K562 (cell line): ENCODE measurements at regions not wholly inside any gene's neighbourhood (a gene's known extent, or its start where the extent isn't known, plus 50 kb on each side); places are given as distances from the start of the nearest gene placed in this dataset.

ENCODE experiments used
- ATAC-seq: fragments of 200-7000 bp; cut with Tn5 transposase; 3 replicates; pipeline ENCODE4 v1.9.1; 2020; ENCODE audit warnings: moderate library complexity
- BruUV-seq: library from RNA; stranded (reverse); fragments of 400-500 nt; replicated peaks from 2 replicates; lab custom pipeline; 2021; lab: Mats Ljungman, UMichigan
- CTCF ChIA-PET: fragments of 300-600 bp; formaldehyde crosslinking; extraction: SDS; loops from one replicate; lab custom pipeline; 2021; ENCODE audit warnings: low intra/inter-chr PET ratio; lab: Yijun Ruan, JAX
- POLR2A ChIA-PET: fragments of 300-600, 350-650 bp; sonication (Branson Sonifier 250); formaldehyde crosslinking; extraction: SDS; loops from one replicate; lab custom pipeline; 2021; ENCODE audit warnings: antibody characterized with exemption, inconsistent platforms; lab: Yijun Ruan, JAX
- DNase-seq, 4 experiments: peaks; one replicate each; pipeline versions ENCODE4 v3.0.0 to v3.0.0-alpha.2; 2011 to 2018; ENCODE audit warnings: low spot score in 3 of 4, mixed read lengths in 3 of 4; ENCODE audit errors: extremely low read depth in 1 of 4
- FAIRE-seq: peaks from 2 replicates; lab custom pipeline; 2011; peaks lifted over from hg19 to GRCh38; lab: Jason Lieb, UNC
- H2AFZ ChIP-seq: 2 replicates; pipeline ENCODE4 v1.6.0; 2011; ENCODE audit warnings: low read depth, low read length, control low read depth, inconsistent platforms
- H3K27ac ChIP-seq: fragments of 200-600 bp; 3 replicates; pipeline ENCODE4 v1.8.0; 2011; ENCODE audit warnings: low read depth, mild to moderate bottlenecking, control low read depth, inconsistent platforms, low read length, moderate library complexity, mixed read lengths; ENCODE audit errors: extremely low read depth
- H3K27me3 ChIP-seq, 2 experiments: fragments of 300-600 bp in 1 of 2; 2 replicates in 1 of 2; 3 replicates in 1 of 2; pipeline versions ENCODE4 v1.6.0 to v1.8.0; 2011; ENCODE audit warnings: inconsistent platforms in 2 of 2, low read length in 2 of 2, mild to moderate bottlenecking in 1 of 2, mixed read lengths in 1 of 2, moderate library complexity in 1 of 2; ENCODE audit not compliant: control insufficient read depth in 2 of 2, insufficient read depth in 2 of 2
- H3K36me3 ChIP-seq: fragments of 300-600 bp; 3 replicates; pipeline ENCODE4 v1.8.0; 2011; ENCODE audit warnings: mild to moderate bottlenecking, low read length, inconsistent platforms; ENCODE audit not compliant: control insufficient read depth, insufficient read depth
- H3K4me1 ChIP-seq, 2 experiments: fragments of 200-600 bp in 1 of 2; replicated peaks in 1 of 2; 2 replicates in 1 of 2; 3 replicates in 1 of 2; pipeline versions ENCODE4 v1.5.1 to v1.8.0; 2011; ENCODE audit warnings: inconsistent platforms in 2 of 2, low read length in 2 of 2, mild to moderate bottlenecking in 1 of 2, mixed read lengths in 1 of 2, moderate library complexity in 1 of 2; ENCODE audit not compliant: control insufficient read depth in 2 of 2, insufficient read depth in 2 of 2
- H3K4me2 ChIP-seq: 2 replicates; pipeline ENCODE4 v1.6.1; 2011; ENCODE audit warnings: low read length, control low read depth, inconsistent platforms, mixed read lengths; ENCODE audit not compliant: insufficient read depth
- H3K4me3 ChIP-seq: fragments of 200-600 bp; sonication (generic), shearing (Covaris generic); 2 replicates; pipeline ENCODE4 v1.5.1; 2016; ENCODE audit warnings: control low read depth, inconsistent platforms
- H3K79me2 ChIP-seq: fragments of 200-600 bp; 3 replicates; pipeline ENCODE4 v1.8.0; 2011; ENCODE audit warnings: low read length, inconsistent platforms; ENCODE audit not compliant: control insufficient read depth, insufficient read depth
- H3K9ac ChIP-seq, 2 experiments: 2 replicates each; pipeline versions ENCODE4 v1.6.0 to v1.6.1; 2011; ENCODE audit warnings: low read depth in 2 of 2, low read length in 2 of 2, control low read depth in 1 of 2, inconsistent platforms in 1 of 2, mild to moderate bottlenecking in 1 of 2, mixed read lengths in 1 of 2; ENCODE audit not compliant: insufficient read depth in 1 of 2
- H3K9me1 ChIP-seq: one replicate; pipeline ENCODE4 v1.6.0; 2011; ENCODE audit warnings: inconsistent platforms, mild to moderate bottlenecking, low read length, moderate library complexity; ENCODE audit not compliant: control insufficient read depth, insufficient read depth
- H3K9me3 ChIP-seq: replicated peaks from 2 replicates; pipeline ENCODE4 v1.5.1; 2011; ENCODE audit warnings: low read depth, low read length, inconsistent platforms; ENCODE audit not compliant: control insufficient read depth, insufficient read depth
- H4K20me1 ChIP-seq: replicated peaks from 2 replicates; pipeline ENCODE4 v1.6.1; 2011; ENCODE audit warnings: low read length, inconsistent platforms, mixed read lengths; ENCODE audit not compliant: control insufficient read depth, insufficient read depth
- AFF1 ChIP-seq, 2 experiments: fragments of 450-650 bp; IDR thresholded peaks; 2 replicates each; pipeline ENCODE4 v1.6.1; 2018; ENCODE audit warnings: mild to moderate bottlenecking in 2 of 2, low read depth in 1 of 2; ENCODE audit not compliant: partially characterized antibody in 2 of 2
- BRF1 ChIP-seq: IDR thresholded peaks from 3 replicates; pipeline ENCODE4 v1.6.1; 2011; ENCODE audit warnings: borderline replicate concordance, mild to moderate bottlenecking; ENCODE audit not compliant: insufficient read length; ENCODE audit errors: extremely low read depth
- CBX1 ChIP-seq: sonication (generic); IDR thresholded peaks from 2 replicates; pipeline ENCODE4 v1.6.1; 2016; ENCODE audit warnings: antibody characterized with exemption, low read depth, mild to moderate bottlenecking
- CBX5 ChIP-seq: IDR thresholded peaks from 2 replicates; pipeline ENCODE4 v1.6.1; 2014; ENCODE audit warnings: low read depth, borderline replicate concordance
- E2F4 ChIP-seq: sonication (generic); formaldehyde crosslinking; IDR thresholded peaks from 2 replicates; pipeline ENCODE4 v1.8.0; 2022; ENCODE audit warnings: mild to moderate bottlenecking, low read depth, missing genetic modification reagents
- GATA2 ChIP-seq: sonication (generic); formaldehyde crosslinking; IDR thresholded peaks from 2 replicates; pipeline ENCODE4 v1.4.0; 2020; ENCODE audit warnings: mild to moderate bottlenecking, missing genetic modification reagents
- MYC ChIP-seq, 2 experiments: fragments of 250-450 bp in 1 of 2; sonication (Bioruptor Pico) in 1 of 2; IDR thresholded peaks; 2 replicates each; pipeline versions ENCODE4 v1.5.1 to v1.6.1; 2012 to 2021; ENCODE audit warnings: low read depth in 2 of 2, borderline replicate concordance in 1 of 2, improper control_type of control experiment in 1 of 2, low read length in 1 of 2, mild to moderate bottlenecking in 1 of 2, moderate library complexity in 1 of 2
- RNF219 ChIP-seq: fragments of 250-450 bp; sonication (Bioruptor Pico); IDR thresholded peaks from 2 replicates; pipeline ENCODE4 v1.5.0; 2022; ENCODE audit warnings: mild to moderate bottlenecking
- SMARCB1 ChIP-seq: IDR thresholded peaks from 2 replicates; pipeline ENCODE4 v1.6.1; 2011; ENCODE audit warnings: improper control_type of control experiment, low read depth; ENCODE audit not compliant: insufficient read length
- TRIM25 ChIP-seq: fragments of 450-650 bp; IDR thresholded peaks from 2 replicates; pipeline ENCODE4 v1.7.0; 2016; ENCODE audit warnings: borderline replicate concordance
- TSC22D4 ChIP-seq: fragments of 450-650 bp; IDR thresholded peaks from 2 replicates; pipeline ENCODE4 v1.6.1; 2016; ENCODE audit warnings: missing genetic modification characterization, missing biosample characterization, control low read depth
- U2AF2 ChIP-seq: fragments of 200-400 bp; formaldehyde crosslinking; optimal IDR thresholded peaks from 2 replicates; pipeline ENCODE3; 2017; ENCODE audit warnings: low read depth, mild to moderate bottlenecking, low read length
- ZNF584 ChIP-seq: fragments of 200-800 bp; sonication (Bioruptor generic); IDR thresholded peaks from 2 replicates; pipeline ENCODE4 v1.6.1; 2016; ENCODE audit warnings: low read depth, mild to moderate bottlenecking, missing genetic modification characterization, missing compliant biosample characterization
- ZNF668 ChIP-seq: fragments of 250-450 bp; sonication (Bioruptor Pico); IDR thresholded peaks from 2 replicates; pipeline ENCODE4 v1.8.0; 2022; ENCODE audit warnings: mild to moderate bottlenecking, inconsistent platforms
- WGBS: fragments of 100-300 bp; shearing (Covaris generic); methylation state at CpG from one replicate; pipeline ENCODE4 v1.1.6; 2016; ENCODE audit warnings: low coverage, mixed read lengths; ENCODE audit not compliant: insufficient coverage; ENCODE audit errors: missing lambda C conversion rate; 5-methylcytosine and 5-hydroxymethylcytosine counted together
- in situ Hi-C: fragments of 300-500 bp; cut with MboI; formaldehyde crosslinking; loops from 4 replicates; pipeline ENCODE4 v1.15.0; 2018; ENCODE audit warnings: inconsistent platforms, mixed read lengths
- intact Hi-C: fragments of 100-400 bp; cut with micrococcal nuclease; formaldehyde crosslinking; loops from 2 replicates; pipeline ENCODE4 v1.14.2; 2022

GRCh38 chr1:183719289-183719688, 66.2 kb upstream of the APOBEC4 start:
- Histone ChIP-seq H3K36me3 (no peaks in the 10 kb centered on the region), H3K4me3 (no peak overlapping the region), H3K9me1 (no peaks in the 10 kb centered on the region), H3K27me3 (no peaks in the 10 kb centered on the region), H3K9me3 (no peaks in the 10 kb centered on the region), H3K9ac (no peak overlapping the region), H3K4me1 (no peaks in the 10 kb centered on the region), H3K27ac (no peak overlapping the region), H3K79me2 (no peaks in the 10 kb centered on the region), H4K20me1 (no peaks in the 10 kb centered on the region), H3K4me2 (no peak overlapping the region), H2AFZ (no peak overlapping the region)
- BruUV-seq: no TSS peak
- in situ Hi-C loops: no loop called here
- ChIA-PET POLR2A (no interaction called here), CTCF (no interaction called here)
- ATAC-seq: no peak
- 0% methylated on average over 2 of the region's 2 CpGs for WGBS
- FAIRE-seq: no peak
- DNase-seq: no peak
- intact Hi-C loops: no loop called here
- no peak for TF ChIP-seq E2F4 (CRISPR knock-in tag)
- TF ChIP-seq CBX1: no peak
- no peak for TF ChIP-seq U2AF2
- no peak for TF ChIP-seq TSC22D4 (tag)
- no peak for TF ChIP-seq GATA2
- TF ChIP-seq ZNF584 (CRISPR knock-in tag): no peak
- TF ChIP-seq CBX5: no peak
- TF ChIP-seq MYC (IDR thresholded peaks at IDR 0.05; ENCODE audit: low read depth, low read length): no peak
- TF ChIP-seq MYC (CRISPR knock-in tag; IDR thresholded peaks at IDR 0.05; ENCODE audit: borderline replicate concordance, low read depth): no peak
- no peak for TF ChIP-seq ZNF668 (CRISPR knock-in tag)
- no peak for TF ChIP-seq AFF1 (IDR thresholded peaks at IDR 0.05; ENCODE audit: low read depth in 1 of 2, partially characterized antibody in 2 of 2)
- no peak for TF ChIP-seq RNF219
- TF ChIP-seq SMARCB1: no peak
- TF ChIP-seq TRIM25: no peak
- TF ChIP-seq BRF1: no peak
